Glutamatergic neuron (in vitro differentiated cells): ENCODE measurements at regions not wholly inside any gene's neighbourhood (a gene's known extent, or its start where the extent isn't known, plus 50 kb on each side); places are given as distances from the start of the nearest gene placed in this dataset.

Experiments used
- DNase-seq: peaks from one replicate; pipeline ENCODE4 v3.0.0; 2022
- H3K27ac Mint-ChIP-seq: one replicate; pipeline ENCODE4 v1.8.0; 2020; ENCODE audit warnings: mild to moderate bottlenecking, mixed read lengths, inconsistent platforms; ENCODE audit not compliant: unreplicated experiment
- H3K27me3 Mint-ChIP-seq: one replicate; pipeline ENCODE4 v1.8.0; 2020; ENCODE audit warnings: mild to moderate bottlenecking, moderate library complexity, mixed read lengths, inconsistent platforms; ENCODE audit not compliant: unreplicated experiment
- H3K36me3 Mint-ChIP-seq: one replicate; pipeline ENCODE4 v1.8.0; 2020; ENCODE audit warnings: mild to moderate bottlenecking, mixed read lengths, inconsistent platforms; ENCODE audit not compliant: unreplicated experiment
- H3K4me1 Mint-ChIP-seq: one replicate; pipeline ENCODE4 v1.8.0; 2020; ENCODE audit warnings: mild to moderate bottlenecking, low read depth, mixed read lengths, inconsistent platforms; ENCODE audit not compliant: unreplicated experiment
- H3K4me3 Mint-ChIP-seq: one replicate; pipeline ENCODE4 v1.8.0; 2020; ENCODE audit warnings: mild to moderate bottlenecking, mixed read lengths, inconsistent platforms; ENCODE audit not compliant: unreplicated experiment
- H3K9me3 Mint-ChIP-seq: one replicate; pipeline ENCODE4 v1.8.0; 2020; ENCODE audit warnings: mild to moderate bottlenecking, moderate library complexity, mixed read lengths, inconsistent platforms; ENCODE audit not compliant: unreplicated experiment
- CTCF ChIP-seq: fragments of 200-600 bp; sonication (generic); IDR thresholded peaks from one replicate; pipeline ENCODE4 v1.5.0; 2021; ENCODE audit not compliant: partially characterized antibody, unreplicated experiment

GRCh38 chr13:85170372-85170771 is 628.8 kb downstream of the SLITRK6 start:
- no peak for DNase-seq
- no peak for TF ChIP-seq CTCF
- H3K27ac Mint-ChIP-seq: no peak overlapping the region
- no peak overlapping the region for H3K4me3 Mint-ChIP-seq
- no peaks in the 10 kb centered on the region for H3K27me3 Mint-ChIP-seq
- no peaks in the 10 kb centered on the region for H3K36me3 Mint-ChIP-seq
- H3K9me3 Mint-ChIP-seq: no peaks in the 10 kb centered on the region
- no peaks in the 10 kb centered on the region for H3K4me1 Mint-ChIP-seq

GRCh38 chr13:85166891-85167290 is 632.3 kb downstream of the SLITRK6 start:
- Mint-ChIP-seq H3K9me3 (no peaks in the 10 kb centered on the region), H3K27me3 (no peaks in the 10 kb centered on the region), H3K4me1 (no peaks in the 10 kb centered on the region), H3K27ac (no peak overlapping the region), H3K4me3 (no peak overlapping the region), H3K36me3 (peaks cover 11% of the 10 kb centered on the region)
- no peak for DNase-seq
- TF ChIP-seq CTCF: no peak

GRCh38 chr13:85163063-85163462 is 636.2 kb downstream of the SLITRK6 start:
- H3K4me3 Mint-ChIP-seq: no peak overlapping the region
- peaks cover 11% of the 10 kb centered on the region for H3K36me3 Mint-ChIP-seq
- DNase-seq: no peak
- no peaks in the 10 kb centered on the region for H3K27me3 Mint-ChIP-seq
- H3K4me1 Mint-ChIP-seq: no peaks in the 10 kb centered on the region
- H3K9me3 Mint-ChIP-seq: no peaks in the 10 kb centered on the region
- H3K27ac Mint-ChIP-seq: no peak overlapping the region
- TF ChIP-seq CTCF: no peak

- no peak for TF ChIP-seq CTCF
- no peak overlapping the region for H3K4me3 Mint-ChIP-seq
- H3K36me3 Mint-ChIP-seq: no peaks in the 10 kb centered on the region
- no peaks in the 10 kb centered on the region for H3K4me1 Mint-ChIP-seq
- H3K9me3 Mint-ChIP-seq: no peaks in the 10 kb centered on the region
- no peaks in the 10 kb centered on the region for H3K27me3 Mint-ChIP-seq
- no peak for DNase-seq
- no peak overlapping the region for H3K27ac Mint-ChIP-seq
Measured at GRCh38 chr13:85148009-85148408, 651.2 kb downstream of the SLITRK6 start.

- Mint-ChIP-seq H3K4me3 (no peak overlapping the region), H3K27ac (no peak overlapping the region), H3K27me3 (no peaks in the 10 kb centered on the region), H3K36me3 (no peaks in the 10 kb centered on the region), H3K9me3 (no peaks in the 10 kb centered on the region), H3K4me1 (no peaks in the 10 kb centered on the region)
- no peak for TF ChIP-seq CTCF
- DNase-seq: no peak
Measured at GRCh38 chr13:85142351-85142927, 656.8 kb downstream of the SLITRK6 start.
